ENCODE measurements at regions not wholly inside any gene's neighbourhood (a gene's known extent, or its start where the extent isn't known, plus 50 kb on each side); places are given as distances from the start of the nearest gene placed in this dataset.

DNA sequence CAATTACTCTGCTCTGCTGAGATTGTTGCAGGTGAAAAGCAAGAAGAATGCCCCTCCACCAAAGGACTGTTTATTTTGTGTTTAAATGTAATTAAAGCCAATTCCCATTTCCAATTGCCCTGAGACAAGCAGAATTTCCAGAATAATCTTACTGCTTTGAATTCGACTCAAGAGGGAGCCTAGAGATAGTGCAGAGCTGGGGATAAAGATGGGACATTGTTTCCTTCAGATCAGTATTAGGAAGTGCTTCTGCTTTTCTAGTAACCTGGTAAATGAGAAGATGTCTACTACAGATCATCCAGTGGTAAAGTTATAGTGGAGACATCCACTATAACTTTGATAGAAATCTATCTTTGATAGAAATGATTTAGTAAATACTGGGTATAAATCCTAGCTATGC, 326.9 kb downstream of the UBE3D start:
- DNase-seq: no peak

DNA sequence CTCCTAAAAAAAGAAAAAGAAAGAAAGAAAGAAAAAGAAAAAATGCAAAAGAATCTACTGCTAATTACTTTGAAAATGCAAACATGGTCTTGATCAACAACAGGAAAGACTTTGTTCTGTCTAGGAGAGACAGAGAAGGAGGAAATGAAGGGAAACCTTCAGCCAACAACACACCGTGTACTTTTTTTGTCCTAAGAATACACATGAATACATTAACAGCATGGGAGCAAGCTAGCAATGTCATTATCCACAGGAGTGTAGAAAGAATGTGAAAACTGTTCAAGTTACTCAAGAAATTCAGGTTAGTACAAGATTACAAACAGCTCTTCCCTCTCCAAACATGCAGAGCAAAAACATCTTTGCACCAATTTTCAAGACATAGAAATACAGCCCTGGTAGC, 326.3 kb downstream of the UBE3D start:
- DNase-seq: no peak

DNA sequence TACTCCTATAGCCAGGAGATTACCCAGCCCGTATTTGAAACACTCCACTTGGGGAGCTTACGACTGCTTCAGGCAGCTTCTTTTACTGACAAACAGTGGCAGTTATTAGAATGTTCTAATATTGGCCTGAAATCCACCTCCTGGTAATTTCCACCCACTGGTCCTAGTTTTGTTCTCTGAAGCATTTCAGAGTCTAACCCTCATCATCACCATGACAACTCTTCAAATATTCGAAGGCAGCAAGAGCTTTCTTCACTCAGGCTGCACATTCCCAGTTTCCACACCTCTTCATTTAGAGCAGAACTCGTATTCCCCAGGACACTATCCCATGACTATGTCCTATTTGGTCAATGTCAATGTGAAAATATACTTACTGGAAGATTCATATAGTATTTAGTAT, 325.6 kb downstream of the UBE3D start:
- no peak for DNase-seq

DNA sequence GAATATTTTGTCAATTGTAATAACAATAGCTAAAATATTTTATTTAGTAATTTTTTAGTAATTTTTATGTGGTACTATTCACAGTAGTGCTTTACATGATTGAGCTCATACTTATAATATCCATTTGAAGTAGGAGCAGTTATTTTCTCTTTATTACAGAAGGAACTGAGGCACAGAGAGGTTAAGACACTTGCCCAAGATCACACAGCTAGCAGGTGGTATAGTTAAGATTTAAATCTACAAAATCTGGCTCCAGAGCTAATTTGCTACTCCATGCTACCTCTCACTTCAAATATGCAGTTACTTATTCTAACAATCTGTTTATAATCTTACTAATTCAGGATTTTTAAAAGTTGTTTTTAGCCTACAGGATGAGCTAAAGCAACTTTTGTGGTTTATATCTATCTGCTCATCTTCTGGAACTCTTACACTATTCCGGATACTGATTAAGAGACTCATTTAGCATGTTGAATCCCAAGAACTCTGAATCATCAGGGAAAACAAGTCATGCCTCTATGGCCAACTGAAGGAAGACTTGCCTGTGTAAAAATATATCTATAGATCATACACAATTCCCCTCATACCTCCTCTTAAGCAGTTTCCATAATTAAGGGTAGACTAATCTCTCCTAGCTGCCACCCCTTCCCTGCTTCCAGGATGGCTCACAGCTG, 324.2 kb downstream of the UBE3D start:
- no peak for DNase-seq

DNA sequence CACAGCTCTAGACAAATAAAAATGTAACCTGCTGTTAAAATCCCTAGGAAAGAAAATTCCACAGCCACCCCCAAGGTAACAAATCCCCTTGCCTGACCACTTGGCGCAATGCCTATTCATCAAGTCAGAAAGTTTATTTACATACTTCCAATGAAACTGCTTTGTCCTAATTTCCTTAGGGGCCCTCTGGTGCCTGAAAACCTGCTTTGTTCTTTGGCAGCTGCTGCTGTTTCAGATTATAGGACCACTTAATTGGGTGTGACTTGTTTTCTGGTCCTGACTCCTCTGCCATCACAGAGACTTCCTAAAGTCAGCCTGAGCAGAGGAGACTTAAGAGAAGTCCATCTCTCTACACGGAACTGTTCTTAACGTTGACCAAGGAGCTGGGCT, 323.6 kb downstream of the UBE3D start:
- DNase-seq: no peak

GRCh38 chr6:82744286-82745015, 321.2 kb downstream of the UBE3D start:
- no peak for DNase-seq

GRCh38 chr6:82750556-82750955, 315.1 kb downstream of the UBE3D start:
- no peak for DNase-seq

DNA sequence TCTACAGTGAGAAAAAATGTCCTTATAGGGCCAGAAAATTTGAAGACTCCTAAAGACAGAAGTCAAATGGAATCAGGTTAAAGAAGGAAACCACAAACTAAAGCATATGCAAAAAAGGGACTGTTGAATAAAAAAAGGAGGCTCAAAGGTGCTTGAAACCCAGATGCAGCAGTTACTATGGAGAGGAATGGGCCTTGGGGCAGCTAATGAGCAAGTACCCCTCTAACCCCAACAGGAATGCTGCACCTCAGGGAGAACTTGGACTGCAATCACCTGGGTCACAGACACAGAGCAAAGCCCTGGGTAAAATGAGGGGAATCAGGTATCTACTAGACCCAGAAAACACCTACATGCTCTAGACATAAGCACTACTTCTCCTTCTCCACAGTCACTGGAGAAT, 313.9 kb downstream of the UBE3D start:
- no peak for DNase-seq

DNA sequence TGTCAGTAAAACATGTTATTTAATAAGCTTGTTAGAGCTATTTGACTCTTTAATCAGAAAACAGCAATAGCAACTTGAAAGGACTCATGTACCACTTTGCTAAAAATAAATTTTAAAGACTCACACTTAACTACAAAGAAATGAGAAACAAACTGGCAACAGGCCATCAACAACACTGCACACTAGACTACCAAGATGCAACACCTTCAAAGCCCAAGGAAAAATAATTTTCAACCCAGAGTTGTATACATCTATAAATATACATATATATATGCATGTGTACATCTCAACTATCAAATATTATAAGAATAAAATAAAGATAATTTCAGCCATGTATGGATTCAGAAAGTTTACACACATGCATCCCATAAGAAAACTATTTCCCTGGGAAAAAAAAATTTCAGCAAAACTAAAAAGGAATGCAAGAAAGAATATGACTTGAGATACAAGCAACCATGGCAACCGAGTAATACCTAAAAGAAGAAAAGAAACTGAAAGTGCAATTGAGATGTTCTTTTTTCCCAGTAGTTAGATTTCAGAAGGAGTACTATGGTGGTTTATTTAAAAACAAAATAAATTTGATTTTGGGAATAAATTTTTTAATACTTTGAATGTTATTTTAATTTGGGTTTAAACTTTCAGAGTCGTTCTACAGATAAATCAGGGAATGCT, 303.8 kb downstream of the UBE3D start:
- DNase-seq: no peak

- DNase-seq: no peak
Measured at GRCh38 chr6:82766476-82766875, 299.2 kb downstream of the UBE3D start.

- no peak for DNase-seq
Measured at GRCh38 chr6:82767037-82767436, 298.6 kb downstream of the UBE3D start.

DNA sequence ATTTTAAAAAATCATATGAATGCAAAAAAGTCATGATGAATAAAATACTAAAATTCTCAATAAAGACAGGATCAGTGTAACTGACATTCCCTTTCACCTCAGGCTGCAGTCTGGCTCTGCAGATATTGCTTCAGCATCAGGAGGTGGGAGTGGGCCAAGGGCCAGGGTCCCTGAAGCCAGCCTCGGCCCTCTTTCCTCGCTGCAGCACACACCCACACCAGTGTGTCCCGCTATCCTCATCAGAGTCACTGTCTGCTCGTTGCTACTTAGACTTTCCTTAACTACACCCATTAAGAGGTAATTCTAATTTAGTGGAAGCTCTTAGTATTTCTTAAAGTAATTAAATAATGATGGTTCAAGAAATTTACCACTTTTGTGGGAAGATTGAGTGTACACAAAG, 298.2 kb downstream of the UBE3D start:
- DNase-seq: no peak

GRCh38 chr6:82772851-82773717, 292.6 kb downstream of the UBE3D start:
- DNase-seq: no peak

GRCh38 chr6:82775361-82775760, 290.3 kb downstream of the UBE3D start:
- DNase-seq: peak in 2 of 3 donors; percentile 35 to 42

DNA sequence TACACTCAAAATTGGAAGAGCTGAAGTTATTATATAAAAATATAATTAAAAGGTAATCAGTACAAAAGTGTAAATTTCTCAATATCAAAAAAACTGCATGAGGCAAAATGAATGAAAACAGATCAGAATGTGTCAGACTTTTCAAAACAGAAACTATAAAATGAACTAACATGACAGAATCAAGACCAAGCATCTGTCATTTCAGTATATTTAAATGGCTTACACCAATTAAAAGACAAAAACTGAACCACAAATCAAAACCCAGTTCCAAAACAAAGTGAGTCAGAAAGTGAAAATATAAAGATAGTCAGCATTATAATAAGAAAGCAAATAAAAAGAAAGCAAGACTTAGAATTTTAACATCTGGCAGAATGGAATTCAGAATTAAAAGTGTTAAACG, 289.7 kb downstream of the UBE3D start:
- DNase-seq: no peak

GRCh38 chr6:82779041-82779440, 286.6 kb downstream of the UBE3D start:
- no peak for DNase-seq

DNA sequence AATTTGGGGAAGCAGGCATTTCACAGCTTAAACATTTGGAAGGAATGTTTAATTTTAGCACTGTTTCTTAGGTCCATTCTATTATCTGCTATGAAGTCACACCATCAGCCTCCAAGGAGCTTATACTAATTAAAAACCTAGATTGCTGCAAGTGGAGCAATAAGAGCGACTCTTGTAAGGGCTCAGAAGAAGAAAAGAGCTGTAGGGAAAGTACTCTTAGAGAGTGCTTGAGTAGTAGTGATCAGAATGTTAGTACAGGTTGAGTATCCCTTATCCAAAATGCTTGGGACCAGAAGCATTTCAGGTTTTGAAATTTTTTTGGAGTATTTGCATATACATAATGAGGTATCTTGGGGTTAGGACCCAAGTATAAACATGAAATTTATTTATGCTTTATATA, 285.3 kb downstream of the UBE3D start:
- DNase-seq: no peak

DNA sequence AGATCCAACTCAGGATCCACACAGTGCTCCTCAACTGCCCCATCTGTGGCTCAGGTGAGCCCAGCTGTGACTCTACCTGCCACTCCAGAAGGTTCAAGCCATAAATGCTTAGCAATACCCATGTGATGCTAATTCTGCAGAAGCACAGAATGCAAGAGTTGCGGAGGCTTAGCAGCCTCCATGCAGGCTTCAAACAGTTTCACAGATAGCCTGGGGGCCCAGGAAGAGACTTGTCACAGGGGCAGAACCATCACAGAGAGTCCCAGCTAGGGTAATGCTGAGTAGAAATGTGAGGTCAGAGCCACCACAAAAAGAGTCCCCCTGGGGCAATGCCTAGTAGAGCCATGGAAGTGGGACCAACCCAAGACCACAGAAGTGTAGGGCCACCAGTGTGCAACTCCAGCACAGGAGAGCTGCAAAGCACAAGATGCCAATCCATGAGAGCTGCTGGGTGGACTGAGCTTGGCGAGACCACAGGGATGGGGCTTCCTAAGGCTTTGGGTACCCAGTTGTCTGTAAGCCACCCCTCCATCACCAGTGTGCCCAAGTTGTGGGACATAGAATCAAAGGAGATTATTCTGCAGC, 283.9 kb downstream of the UBE3D start:
- DNase-seq: no peak

DNA sequence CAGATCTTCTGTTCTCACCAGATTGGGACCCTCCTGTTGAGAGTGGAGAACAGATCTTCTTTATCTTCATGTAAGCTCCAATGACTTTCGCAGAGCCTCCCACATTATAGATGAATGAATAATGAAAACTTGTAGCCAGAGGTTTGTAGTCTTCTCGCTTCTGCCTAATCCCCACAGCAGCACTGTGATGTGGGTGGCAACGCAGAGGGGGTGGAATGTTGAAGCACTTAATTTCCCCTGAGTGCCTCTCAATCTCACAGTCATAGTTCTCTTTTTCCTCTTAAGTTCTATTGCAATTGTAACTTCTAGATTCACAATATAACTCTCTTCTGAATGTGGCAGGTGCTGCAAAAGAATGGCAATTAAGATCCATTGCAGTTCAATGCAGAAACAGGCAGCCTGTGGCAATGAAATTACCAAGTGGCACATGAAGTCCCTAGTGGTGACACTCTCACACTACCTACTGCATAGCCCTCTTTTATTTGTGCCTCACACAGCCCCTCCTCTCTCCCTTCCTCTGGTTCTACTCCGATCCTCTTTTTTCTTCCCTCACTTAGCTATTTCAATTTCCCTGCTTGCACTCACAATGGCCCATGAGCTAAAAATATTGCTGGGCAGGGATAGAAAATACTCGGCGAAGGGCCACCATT, 281.9 kb downstream of the UBE3D start:
- DNase-seq: no peak

- DNase-seq: no peak
Measured at GRCh38 chr6:82785206-82785605, 280.4 kb downstream of the UBE3D start.

GRCh38 chr6:82786248-82786647, 279.4 kb downstream of the UBE3D start:
- DNase-seq: no peak
